K562 (cell line): ENCODE measurements at regions not wholly inside any gene's neighbourhood (a gene's known extent, or its start where the extent isn't known, plus 50 kb on each side); places are given as distances from the start of the nearest gene placed in this dataset.

ENCODE experiments used
- ATAC-seq: fragments of 200-7000 bp; cut with Tn5 transposase; 3 replicates; pipeline ENCODE4 v1.9.1; 2020; ENCODE audit warnings: moderate library complexity
- BruUV-seq: library from RNA; stranded (reverse); fragments of 400-500 nt; replicated peaks from 2 replicates; lab custom pipeline; 2021; lab: Mats Ljungman, UMichigan
- CTCF ChIA-PET: fragments of 300-600 bp; formaldehyde crosslinking; extraction: SDS; loops from one replicate; lab custom pipeline; 2021; ENCODE audit warnings: low intra/inter-chr PET ratio; lab: Yijun Ruan, JAX
- POLR2A ChIA-PET: fragments of 300-600, 350-650 bp; sonication (Branson Sonifier 250); formaldehyde crosslinking; extraction: SDS; loops from one replicate; lab custom pipeline; 2021; ENCODE audit warnings: antibody characterized with exemption, inconsistent platforms; lab: Yijun Ruan, JAX
- DNase-seq, 4 experiments: peaks; one replicate each; pipeline versions ENCODE4 v3.0.0 to v3.0.0-alpha.2; 2011 to 2018; ENCODE audit warnings: low spot score in 3 of 4, mixed read lengths in 3 of 4; ENCODE audit errors: extremely low read depth in 1 of 4
- FAIRE-seq: peaks from 2 replicates; lab custom pipeline; 2011; peaks lifted over from hg19 to GRCh38; lab: Jason Lieb, UNC
- H2AFZ ChIP-seq: 2 replicates; pipeline ENCODE4 v1.6.0; 2011; ENCODE audit warnings: low read depth, low read length, control low read depth, inconsistent platforms
- H3K27ac ChIP-seq: fragments of 200-600 bp; 3 replicates; pipeline ENCODE4 v1.8.0; 2011; ENCODE audit warnings: low read depth, mild to moderate bottlenecking, control low read depth, inconsistent platforms, low read length, moderate library complexity, mixed read lengths; ENCODE audit errors: extremely low read depth
- H3K27me3 ChIP-seq, 2 experiments: fragments of 300-600 bp in 1 of 2; 2 replicates in 1 of 2; 3 replicates in 1 of 2; pipeline versions ENCODE4 v1.6.0 to v1.8.0; 2011; ENCODE audit warnings: inconsistent platforms in 2 of 2, low read length in 2 of 2, mild to moderate bottlenecking in 1 of 2, mixed read lengths in 1 of 2, moderate library complexity in 1 of 2; ENCODE audit not compliant: control insufficient read depth in 2 of 2, insufficient read depth in 2 of 2
- H3K36me3 ChIP-seq: fragments of 300-600 bp; 3 replicates; pipeline ENCODE4 v1.8.0; 2011; ENCODE audit warnings: mild to moderate bottlenecking, low read length, inconsistent platforms; ENCODE audit not compliant: control insufficient read depth, insufficient read depth
- H3K4me1 ChIP-seq, 2 experiments: fragments of 200-600 bp in 1 of 2; replicated peaks in 1 of 2; 2 replicates in 1 of 2; 3 replicates in 1 of 2; pipeline versions ENCODE4 v1.5.1 to v1.8.0; 2011; ENCODE audit warnings: inconsistent platforms in 2 of 2, low read length in 2 of 2, mild to moderate bottlenecking in 1 of 2, mixed read lengths in 1 of 2, moderate library complexity in 1 of 2; ENCODE audit not compliant: control insufficient read depth in 2 of 2, insufficient read depth in 2 of 2
- H3K4me2 ChIP-seq: 2 replicates; pipeline ENCODE4 v1.6.1; 2011; ENCODE audit warnings: low read length, control low read depth, inconsistent platforms, mixed read lengths; ENCODE audit not compliant: insufficient read depth
- H3K4me3 ChIP-seq: fragments of 200-600 bp; sonication (generic), shearing (Covaris generic); 2 replicates; pipeline ENCODE4 v1.5.1; 2016; ENCODE audit warnings: control low read depth, inconsistent platforms
- H3K79me2 ChIP-seq: fragments of 200-600 bp; 3 replicates; pipeline ENCODE4 v1.8.0; 2011; ENCODE audit warnings: low read length, inconsistent platforms; ENCODE audit not compliant: control insufficient read depth, insufficient read depth
- H3K9ac ChIP-seq, 2 experiments: 2 replicates each; pipeline versions ENCODE4 v1.6.0 to v1.6.1; 2011; ENCODE audit warnings: low read depth in 2 of 2, low read length in 2 of 2, control low read depth in 1 of 2, inconsistent platforms in 1 of 2, mild to moderate bottlenecking in 1 of 2, mixed read lengths in 1 of 2; ENCODE audit not compliant: insufficient read depth in 1 of 2
- H3K9me1 ChIP-seq: one replicate; pipeline ENCODE4 v1.6.0; 2011; ENCODE audit warnings: inconsistent platforms, mild to moderate bottlenecking, low read length, moderate library complexity; ENCODE audit not compliant: control insufficient read depth, insufficient read depth
- H3K9me3 ChIP-seq: replicated peaks from 2 replicates; pipeline ENCODE4 v1.5.1; 2011; ENCODE audit warnings: low read depth, low read length, inconsistent platforms; ENCODE audit not compliant: control insufficient read depth, insufficient read depth
- H4K20me1 ChIP-seq: replicated peaks from 2 replicates; pipeline ENCODE4 v1.6.1; 2011; ENCODE audit warnings: low read length, inconsistent platforms, mixed read lengths; ENCODE audit not compliant: control insufficient read depth, insufficient read depth
- DDX20 ChIP-seq: fragments of 450-650 bp; IDR thresholded peaks from 2 replicates; pipeline ENCODE4 v1.6.1; 2016; ENCODE audit warnings: missing genetic modification characterization, low read depth, mild to moderate bottlenecking, missing compliant biosample characterization, moderate library complexity
- IFI16 ChIP-seq: fragments of 250-450 bp; sonication (Bioruptor Pico); IDR thresholded peaks from 2 replicates; pipeline ENCODE4 v2.1.2; 2022; ENCODE audit warnings: mild to moderate bottlenecking, inconsistent platforms
- SIN3B ChIP-seq: fragments of 450-650 bp; IDR thresholded peaks from 2 replicates; pipeline ENCODE4 v1.6.1; 2017; ENCODE audit warnings: low read depth, mild to moderate bottlenecking, moderate library complexity
- SMARCE1 ChIP-seq: fragments of 450-650 bp; IDR thresholded peaks from 2 replicates; pipeline ENCODE4 v1.7.1; 2016; ENCODE audit warnings: mild to moderate bottlenecking
- ZBTB17 ChIP-seq: fragments of 450-650 bp; formaldehyde crosslinking; IDR thresholded peaks from 2 replicates; pipeline ENCODE4 v1.4.0; 2020; ENCODE audit warnings: mild to moderate bottlenecking
- ZNF655 ChIP-seq: fragments of 250-450 bp; sonication (Bioruptor Pico); IDR thresholded peaks from 2 replicates; pipeline ENCODE4 v1.5.0; 2021
- WGBS: fragments of 100-300 bp; shearing (Covaris generic); methylation state at CpG from one replicate; pipeline ENCODE4 v1.1.6; 2016; ENCODE audit warnings: low coverage, mixed read lengths; ENCODE audit not compliant: insufficient coverage; ENCODE audit errors: missing lambda C conversion rate; 5-methylcytosine and 5-hydroxymethylcytosine counted together
- in situ Hi-C: fragments of 300-500 bp; cut with MboI; formaldehyde crosslinking; loops from 4 replicates; pipeline ENCODE4 v1.15.0; 2018; ENCODE audit warnings: inconsistent platforms, mixed read lengths
- intact Hi-C: fragments of 100-400 bp; cut with micrococcal nuclease; formaldehyde crosslinking; loops from 2 replicates; pipeline ENCODE4 v1.14.2; 2022

- Histone ChIP-seq H3K4me1 (no peaks in the 10 kb centered on the region), H3K36me3 (no peaks in the 10 kb centered on the region), H4K20me1 (no peaks in the 10 kb centered on the region), H3K9ac (no peak overlapping the region), H2AFZ (no peak overlapping the region), H3K4me3 (no peak overlapping the region), H3K27ac (no peak overlapping the region), H3K9me1 (no peaks in the 10 kb centered on the region), H3K79me2 (no peaks in the 10 kb centered on the region), H3K4me2 (no peak overlapping the region), H3K27me3 (no peaks in the 10 kb centered on the region), H3K9me3 (no peaks in the 10 kb centered on the region)
- POLR2A ChIA-PET = no interaction called here
- no TSS peak for BruUV-seq
- ATAC-seq (no peak), DNase-seq (no peak), FAIRE-seq (no peak)
- TF ChIP-seq ZNF655 (CRISPR knock-in tag) (no peak), SIN3B (no peak), DDX20 (tag) (no peak), ZBTB17 (CRISPR knock-in tag) (no peak), IFI16 (CRISPR knock-in tag) (no peak), SMARCE1 (no peak)
- CTCF ChIA-PET = no interaction called here
- in situ Hi-C loops (no loop called here), intact Hi-C loops (no loop called here)
- WGBS = 11% methylated on average over 1 of the region's 1 CpG
Observed at GRCh38 chr10:65377687-65378086, 1548.1 kb upstream of the LRRTM3 start.
